ENCODE measurements at regions not wholly inside any gene's neighbourhood (a gene's known extent, or its start where the extent isn't known, plus 50 kb on each side); places are given as distances from the start of the nearest gene placed in this dataset.
"Not testable (repeated sequence)": the region's sequence is repeated elsewhere in the genome, so short reads cannot be mapped to it uniquely, and the experiment has no call there.

- TF ChIP-seq FOXJ2 (tag; IDR thresholded peaks at IDR 0.05), result no peak
- no peak for TF ChIP-seq CHD7 (IDR thresholded peaks at IDR 0.05; ENCODE audit: low read depth, low read length)
- TF ChIP-seq ZNF764 (CRISPR knock-in tag; IDR thresholded peaks at IDR 0.05; ENCODE audit: low read depth), result no peak
- no peak for TF ChIP-seq ZNF76 (CRISPR knock-in tag; IDR thresholded peaks at IDR 0.05; ENCODE audit: borderline replicate concordance)
- TF ChIP-seq KDM4B (IDR thresholded peaks at IDR 0.05; ENCODE audit: borderline replicate concordance in 2 of 2, low read depth in 1 of 2), result no peak
- TF ChIP-seq TARDBP (IDR thresholded peaks at IDR 0.05), result no peak
Observed at GRCh38 chr7:58087536-58088190, 637.7 kb downstream of the ZNF716 start (continued).

DNA sequence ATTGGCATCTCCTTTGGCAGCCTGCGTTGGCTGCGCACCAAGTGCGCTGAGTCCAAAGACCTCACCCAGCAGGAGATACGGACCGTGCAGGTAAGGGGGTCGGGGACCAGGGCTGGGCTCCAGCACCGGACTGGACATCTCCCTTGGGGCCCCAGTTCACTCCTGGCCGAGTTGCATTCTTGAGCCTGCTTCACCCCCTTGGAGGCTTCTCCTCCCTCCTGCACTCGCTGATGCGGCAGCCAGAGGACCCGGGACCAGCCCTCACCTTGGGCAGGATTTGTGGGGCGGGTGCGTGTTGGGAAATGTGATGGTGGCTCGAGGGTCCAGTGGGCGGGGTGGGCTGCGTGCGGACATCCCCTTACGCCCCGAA is 638.2 kb downstream of the ZNF716 start:
- intact Hi-C loops (cut with micrococcal nuclease); H3K9ac ChIP-seq (ENCODE audit: insufficient read depth in 1 of 2, low read depth in 2 of 2, low read length in 2 of 2); in situ Hi-C loops (cut with MboI); H3K9me3 ChIP-seq (replicated peaks; ENCODE audit: control insufficient read depth, insufficient read depth, low read depth, low read length); FAIRE-seq; BruUV-seq (replicated peaks); H3K27ac ChIP-seq (ENCODE audit: extremely low read depth, low read depth, low read length); H3K4me1 ChIP-seq (replicated peaks in 1 of 2; ENCODE audit: control insufficient read depth in 2 of 2, insufficient read depth in 2 of 2, low read length in 2 of 2); H3K79me2 ChIP-seq (ENCODE audit: control insufficient read depth, insufficient read depth, low read length); H4K20me1 ChIP-seq (replicated peaks; ENCODE audit: control insufficient read depth, insufficient read depth, low read length); H3K36me3 ChIP-seq (ENCODE audit: control insufficient read depth, insufficient read depth, low read length); H3K4me2 ChIP-seq (ENCODE audit: insufficient read depth, low read length); H3K9me1 ChIP-seq (ENCODE audit: control insufficient read depth, insufficient read depth, low read length); CTCF ChIA-PET (ENCODE audit: low intra/inter-chr PET ratio); H3K27me3 ChIP-seq (ENCODE audit: control insufficient read depth in 2 of 2, insufficient read depth in 2 of 2, low read length in 2 of 2); ATAC-seq; DNase-seq (ENCODE audit: extremely low read depth in 1 of 4, low spot score in 3 of 4); H3K4me3 ChIP-seq; POLR2A ChIA-PET; H2AFZ ChIP-seq (ENCODE audit: low read depth, low read length): not testable (repeated sequence)
- WGBS (ENCODE audit: insufficient coverage, low coverage, missing lambda C conversion rate), result 38% methylated on average over 11 of the region's 19 CpGs
